Lower lobe of right lung (tissue), 2 donors: ENCODE measurements at regions not wholly inside any gene's neighbourhood (a gene's known extent, or its start where the extent isn't known, plus 50 kb on each side); places are given as distances from the start of the nearest gene placed in this dataset.

Experiments used
- ATAC-seq, 2 donors: fragments of 200-7000 bp; cut with Tn5 transposase; one replicate each; pipeline ENCODE4 v1.9.1; 2020 to 2022; ENCODE audit warnings: mild to moderate bottlenecking in 2 of 2, moderate library complexity in 2 of 2
- DNase-seq: peaks from one replicate; pipeline ENCODE4 v3.0.0-alpha.2; 2020
- H3K27ac ChIP-seq: fragments of 200-600 bp; one replicate; pipeline ENCODE4 v1.8.0; 2022
- H3K27me3 ChIP-seq: fragments of 200-600 bp; one replicate; pipeline ENCODE4 v1.8.0; 2022; ENCODE audit warnings: low read depth
- H3K36me3 ChIP-seq: fragments of 200-600 bp; one replicate; pipeline ENCODE4 v1.8.0; 2022; ENCODE audit warnings: mild to moderate bottlenecking
- H3K4me1 ChIP-seq: fragments of 200-600 bp; one replicate; pipeline ENCODE4 v1.8.0; 2022
- H3K4me3 ChIP-seq: fragments of 200-600 bp; one replicate; pipeline ENCODE4 v1.8.0; 2022; ENCODE audit warnings: mild to moderate bottlenecking
- H3K9me3 ChIP-seq: fragments of 200-600 bp; one replicate; pipeline ENCODE4 v1.8.0; 2022
- intact Hi-C: fragments of 100-400 bp; cut with DNase I; formaldehyde crosslinking; loops from one replicate; pipeline ENCODE4 v1.11.0; 2022
- TF ChIP-seq, protein P1 (sequence below): fragments of 200-600 bp; IDR thresholded peaks from one replicate; pipeline ENCODE4 v1.8.0; 2022; ENCODE audit warnings: antibody characterized with exemption, mild to moderate bottlenecking
- donor health status: DM: no; HTN: yes; CAD: no; lungs with severe emphysema.

DNA sequence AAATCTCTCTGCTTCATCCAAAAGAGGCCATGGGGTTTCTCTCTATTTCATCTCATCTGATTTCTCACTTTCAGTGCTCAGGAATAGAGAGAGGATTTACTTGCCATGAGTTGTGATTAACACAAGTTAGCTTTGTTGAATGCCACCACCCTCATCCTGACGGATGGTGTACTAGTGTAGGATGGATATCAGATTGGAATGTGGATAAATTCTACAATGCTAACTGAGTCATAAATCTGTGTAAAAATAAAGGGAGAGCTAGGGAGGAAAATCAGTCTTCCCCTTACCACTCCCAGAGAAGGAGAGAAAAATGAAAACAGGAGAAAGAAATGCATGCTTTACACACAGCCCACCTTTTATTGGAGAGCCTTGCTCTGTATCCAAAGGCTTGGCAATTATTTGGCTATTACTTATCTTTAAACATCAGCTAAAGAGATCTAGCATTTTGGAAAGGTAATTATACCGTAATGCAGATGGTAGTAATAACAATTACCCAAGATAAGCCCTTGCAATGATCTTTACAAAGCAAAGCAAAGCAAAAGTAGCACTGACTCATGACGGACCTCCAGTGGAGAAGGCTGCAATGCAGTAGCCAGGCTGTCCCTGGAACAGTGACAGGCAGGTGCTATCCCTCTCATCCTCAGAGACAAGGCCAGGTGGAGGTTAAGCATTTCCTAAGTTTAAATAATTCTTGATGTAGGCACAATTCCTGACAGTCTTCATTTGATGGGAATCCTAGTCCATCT is 306.3 kb upstream of the PPARGC1A start:
- TF ChIP-seq, protein P1, sequence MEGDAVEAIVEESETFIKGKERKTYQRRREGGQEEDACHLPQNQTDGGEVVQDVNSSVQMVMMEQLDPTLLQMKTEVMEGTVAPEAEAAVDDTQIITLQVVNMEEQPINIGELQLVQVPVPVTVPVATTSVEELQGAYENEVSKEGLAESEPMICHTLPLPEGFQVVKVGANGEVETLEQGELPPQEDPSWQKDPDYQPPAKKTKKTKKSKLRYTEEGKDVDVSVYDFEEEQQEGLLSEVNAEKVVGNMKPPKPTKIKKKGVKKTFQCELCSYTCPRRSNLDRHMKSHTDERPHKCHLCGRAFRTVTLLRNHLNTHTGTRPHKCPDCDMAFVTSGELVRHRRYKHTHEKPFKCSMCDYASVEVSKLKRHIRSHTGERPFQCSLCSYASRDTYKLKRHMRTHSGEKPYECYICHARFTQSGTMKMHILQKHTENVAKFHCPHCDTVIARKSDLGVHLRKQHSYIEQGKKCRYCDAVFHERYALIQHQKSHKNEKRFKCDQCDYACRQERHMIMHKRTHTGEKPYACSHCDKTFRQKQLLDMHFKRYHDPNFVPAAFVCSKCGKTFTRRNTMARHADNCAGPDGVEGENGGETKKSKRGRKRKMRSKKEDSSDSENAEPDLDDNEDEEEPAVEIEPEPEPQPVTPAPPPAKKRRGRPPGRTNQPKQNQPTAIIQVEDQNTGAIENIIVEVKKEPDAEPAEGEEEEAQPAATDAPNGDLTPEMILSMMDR, result no peak
- DNase-seq, result no peak
- no peaks in the 10 kb centered on the region for H3K4me1 ChIP-seq
- H3K36me3 ChIP-seq, result no peaks in the 10 kb centered on the region
- intact Hi-C loops, result no loop called here
- H3K27ac ChIP-seq, result no peak overlapping the region
- no peak for ATAC-seq
- no peaks in the 10 kb centered on the region for H3K27me3 ChIP-seq
- no peaks in the 10 kb centered on the region for H3K9me3 ChIP-seq
- no peak overlapping the region for H3K4me3 ChIP-seq

- no peak for ATAC-seq
- Histone ChIP-seq H3K27me3 (no peaks in the 10 kb centered on the region), H3K27ac (no peak overlapping the region), H3K4me3 (no peak overlapping the region), H3K36me3 (no peaks in the 10 kb centered on the region), H3K4me1 (no peaks in the 10 kb centered on the region), H3K9me3 (no peaks in the 10 kb centered on the region)
- DNase-seq, result no peak
- TF ChIP-seq, protein P1, result no peak
- intact Hi-C loops, result no loop called here
Observed at GRCh38 chr4:24192018-24192641, 302.3 kb upstream of the PPARGC1A start.

GRCh38 chr4:24190761-24191695 is 301.2 kb upstream of the PPARGC1A start:
- no peak for DNase-seq
- no peaks in the 10 kb centered on the region for H3K36me3 ChIP-seq
- no peak for ATAC-seq
- H3K9me3 ChIP-seq, result no peaks in the 10 kb centered on the region
- H3K4me3 ChIP-seq, result no peak overlapping the region
- TF ChIP-seq, protein P1, result no peak
- intact Hi-C loops, result no loop called here
- H3K27me3 ChIP-seq, result no peaks in the 10 kb centered on the region
- no peak overlapping the region for H3K27ac ChIP-seq
- H3K4me1 ChIP-seq, result no peaks in the 10 kb centered on the region

- DNase-seq, result no peak
- Histone ChIP-seq H3K4me3 (no peak overlapping the region), H3K36me3 (no peaks in the 10 kb centered on the region), H3K27me3 (no peaks in the 10 kb centered on the region), H3K9me3 (no peaks in the 10 kb centered on the region), H3K4me1 (no peaks in the 10 kb centered on the region), H3K27ac (no peak overlapping the region)
- TF ChIP-seq, protein P1, result no peak
- ATAC-seq, result no peak
- intact Hi-C loops, result no loop called here
Observed at GRCh38 chr4:24188459-24188858, 298.6 kb upstream of the PPARGC1A start.

- Histone ChIP-seq H3K36me3 (no peaks in the 10 kb centered on the region), H3K9me3 (no peaks in the 10 kb centered on the region), H3K27ac (no peak overlapping the region), H3K4me1 (no peaks in the 10 kb centered on the region), H3K27me3 (no peaks in the 10 kb centered on the region), H3K4me3 (no peak overlapping the region)
- no peak for DNase-seq
- TF ChIP-seq, protein P1, result no peak
- intact Hi-C loops, result no loop called here
- ATAC-seq, result no peak
Observed at GRCh38 chr4:24186466-24186865, 296.6 kb upstream of the PPARGC1A start.
